ENCODE measurements at regions not wholly inside any gene's neighbourhood (a gene's known extent, or its start where the extent isn't known, plus 50 kb on each side); places are given as distances from the start of the nearest gene placed in this dataset.

DNA sequence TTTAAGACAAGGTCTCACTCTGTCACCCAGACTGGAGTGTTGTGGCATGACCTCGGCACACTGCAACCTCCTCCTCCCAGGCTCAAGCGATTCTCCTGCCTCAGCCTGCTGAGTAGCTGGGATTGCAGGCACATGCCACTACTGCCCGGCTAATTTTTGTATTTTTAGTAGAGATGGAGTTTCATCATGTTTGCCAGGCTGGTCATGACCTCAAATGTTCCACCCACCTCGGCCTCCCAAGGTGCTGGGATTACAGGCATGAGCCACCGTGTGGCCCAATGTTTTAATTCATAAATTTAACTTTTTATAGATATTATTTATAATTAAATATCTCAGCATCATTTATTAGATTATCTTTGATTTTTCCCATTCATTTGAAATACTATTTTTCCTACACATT is 658.0 kb upstream of the NRG3 start (continued):
- TF ChIP-seq, protein P1, sequence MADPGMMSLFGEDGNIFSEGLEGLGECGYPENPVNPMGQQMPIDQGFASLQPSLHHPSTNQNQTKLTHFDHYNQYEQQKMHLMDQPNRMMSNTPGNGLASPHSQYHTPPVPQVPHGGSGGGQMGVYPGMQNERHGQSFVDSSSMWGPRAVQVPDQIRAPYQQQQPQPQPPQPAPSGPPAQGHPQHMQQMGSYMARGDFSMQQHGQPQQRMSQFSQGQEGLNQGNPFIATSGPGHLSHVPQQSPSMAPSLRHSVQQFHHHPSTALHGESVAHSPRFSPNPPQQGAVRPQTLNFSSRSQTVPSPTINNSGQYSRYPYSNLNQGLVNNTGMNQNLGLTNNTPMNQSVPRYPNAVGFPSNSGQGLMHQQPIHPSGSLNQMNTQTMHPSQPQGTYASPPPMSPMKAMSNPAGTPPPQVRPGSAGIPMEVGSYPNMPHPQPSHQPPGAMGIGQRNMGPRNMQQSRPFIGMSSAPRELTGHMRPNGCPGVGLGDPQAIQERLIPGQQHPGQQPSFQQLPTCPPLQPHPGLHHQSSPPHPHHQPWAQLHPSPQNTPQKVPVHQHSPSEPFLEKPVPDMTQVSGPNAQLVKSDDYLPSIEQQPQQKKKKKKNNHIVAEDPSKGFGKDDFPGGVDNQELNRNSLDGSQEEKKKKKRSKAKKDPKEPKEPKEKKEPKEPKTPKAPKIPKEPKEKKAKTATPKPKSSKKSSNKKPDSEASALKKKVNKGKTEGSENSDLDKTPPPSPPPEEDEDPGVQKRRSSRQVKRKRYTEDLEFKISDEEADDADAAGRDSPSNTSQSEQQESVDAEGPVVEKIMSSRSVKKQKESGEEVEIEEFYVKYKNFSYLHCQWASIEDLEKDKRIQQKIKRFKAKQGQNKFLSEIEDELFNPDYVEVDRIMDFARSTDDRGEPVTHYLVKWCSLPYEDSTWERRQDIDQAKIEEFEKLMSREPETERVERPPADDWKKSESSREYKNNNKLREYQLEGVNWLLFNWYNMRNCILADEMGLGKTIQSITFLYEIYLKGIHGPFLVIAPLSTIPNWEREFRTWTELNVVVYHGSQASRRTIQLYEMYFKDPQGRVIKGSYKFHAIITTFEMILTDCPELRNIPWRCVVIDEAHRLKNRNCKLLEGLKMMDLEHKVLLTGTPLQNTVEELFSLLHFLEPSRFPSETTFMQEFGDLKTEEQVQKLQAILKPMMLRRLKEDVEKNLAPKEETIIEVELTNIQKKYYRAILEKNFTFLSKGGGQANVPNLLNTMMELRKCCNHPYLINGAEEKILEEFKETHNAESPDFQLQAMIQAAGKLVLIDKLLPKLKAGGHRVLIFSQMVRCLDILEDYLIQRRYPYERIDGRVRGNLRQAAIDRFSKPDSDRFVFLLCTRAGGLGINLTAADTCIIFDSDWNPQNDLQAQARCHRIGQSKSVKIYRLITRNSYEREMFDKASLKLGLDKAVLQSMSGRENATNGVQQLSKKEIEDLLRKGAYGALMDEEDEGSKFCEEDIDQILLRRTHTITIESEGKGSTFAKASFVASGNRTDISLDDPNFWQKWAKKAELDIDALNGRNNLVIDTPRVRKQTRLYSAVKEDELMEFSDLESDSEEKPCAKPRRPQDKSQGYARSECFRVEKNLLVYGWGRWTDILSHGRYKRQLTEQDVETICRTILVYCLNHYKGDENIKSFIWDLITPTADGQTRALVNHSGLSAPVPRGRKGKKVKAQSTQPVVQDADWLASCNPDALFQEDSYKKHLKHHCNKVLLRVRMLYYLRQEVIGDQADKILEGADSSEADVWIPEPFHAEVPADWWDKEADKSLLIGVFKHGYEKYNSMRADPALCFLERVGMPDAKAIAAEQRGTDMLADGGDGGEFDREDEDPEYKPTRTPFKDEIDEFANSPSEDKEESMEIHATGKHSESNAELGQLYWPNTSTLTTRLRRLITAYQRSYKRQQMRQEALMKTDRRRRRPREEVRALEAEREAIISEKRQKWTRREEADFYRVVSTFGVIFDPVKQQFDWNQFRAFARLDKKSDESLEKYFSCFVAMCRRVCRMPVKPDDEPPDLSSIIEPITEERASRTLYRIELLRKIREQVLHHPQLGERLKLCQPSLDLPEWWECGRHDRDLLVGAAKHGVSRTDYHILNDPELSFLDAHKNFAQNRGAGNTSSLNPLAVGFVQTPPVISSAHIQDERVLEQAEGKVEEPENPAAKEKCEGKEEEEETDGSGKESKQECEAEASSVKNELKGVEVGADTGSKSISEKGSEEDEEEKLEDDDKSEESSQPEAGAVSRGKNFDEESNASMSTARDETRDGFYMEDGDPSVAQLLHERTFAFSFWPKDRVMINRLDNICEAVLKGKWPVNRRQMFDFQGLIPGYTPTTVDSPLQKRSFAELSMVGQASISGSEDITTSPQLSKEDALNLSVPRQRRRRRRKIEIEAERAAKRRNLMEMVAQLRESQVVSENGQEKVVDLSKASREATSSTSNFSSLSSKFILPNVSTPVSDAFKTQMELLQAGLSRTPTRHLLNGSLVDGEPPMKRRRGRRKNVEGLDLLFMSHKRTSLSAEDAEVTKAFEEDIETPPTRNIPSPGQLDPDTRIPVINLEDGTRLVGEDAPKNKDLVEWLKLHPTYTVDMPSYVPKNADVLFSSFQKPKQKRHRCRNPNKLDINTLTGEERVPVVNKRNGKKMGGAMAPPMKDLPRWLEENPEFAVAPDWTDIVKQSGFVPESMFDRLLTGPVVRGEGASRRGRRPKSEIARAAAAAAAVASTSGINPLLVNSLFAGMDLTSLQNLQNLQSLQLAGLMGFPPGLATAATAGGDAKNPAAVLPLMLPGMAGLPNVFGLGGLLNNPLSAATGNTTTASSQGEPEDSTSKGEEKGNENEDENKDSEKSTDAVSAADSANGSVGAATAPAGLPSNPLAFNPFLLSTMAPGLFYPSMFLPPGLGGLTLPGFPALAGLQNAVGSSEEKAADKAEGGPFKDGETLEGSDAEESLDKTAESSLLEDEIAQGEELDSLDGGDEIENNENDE (IDR thresholded peaks at IDR 0.05; ENCODE audit: insufficient replicate concordance, low read length) = no peak
- TF ChIP-seq SIX5 (IDR thresholded peaks at IDR 0.05; ENCODE audit: low read depth, low read length) (no peak), EP300 (IDR thresholded peaks at IDR 0.05; ENCODE audit: borderline replicate concordance in 1 of 2, low read depth in 2 of 2, low read length in 2 of 2) (no peak)
- TF ChIP-seq, protein P2, sequence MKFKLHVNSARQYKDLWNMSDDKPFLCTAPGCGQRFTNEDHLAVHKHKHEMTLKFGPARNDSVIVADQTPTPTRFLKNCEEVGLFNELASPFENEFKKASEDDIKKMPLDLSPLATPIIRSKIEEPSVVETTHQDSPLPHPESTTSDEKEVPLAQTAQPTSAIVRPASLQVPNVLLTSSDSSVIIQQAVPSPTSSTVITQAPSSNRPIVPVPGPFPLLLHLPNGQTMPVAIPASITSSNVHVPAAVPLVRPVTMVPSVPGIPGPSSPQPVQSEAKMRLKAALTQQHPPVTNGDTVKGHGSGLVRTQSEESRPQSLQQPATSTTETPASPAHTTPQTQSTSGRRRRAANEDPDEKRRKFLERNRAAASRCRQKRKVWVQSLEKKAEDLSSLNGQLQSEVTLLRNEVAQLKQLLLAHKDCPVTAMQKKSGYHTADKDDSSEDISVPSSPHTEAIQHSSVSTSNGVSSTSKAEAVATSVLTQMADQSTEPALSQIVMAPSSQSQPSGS (IDR thresholded peaks at IDR 0.05; ENCODE audit: low read length) = no peak
